Osteocyte (in vitro differentiated cells): ENCODE measurements at regions not wholly inside any gene's neighbourhood (a gene's known extent, or its start where the extent isn't known, plus 50 kb on each side); places are given as distances from the start of the nearest gene placed in this dataset.

Source experiments
- DNase-seq: peaks from one replicate; pipeline ENCODE4 v3.0.0; 2021; ENCODE audit warnings: mixed read lengths; ENCODE audit not compliant: unreplicated experiment; ENCODE audit errors: extremely low spot score
- H3K27ac Mint-ChIP-seq: one replicate; pipeline ENCODE4 v1.8.0; 2021; ENCODE audit warnings: mild to moderate bottlenecking, mixed read lengths; ENCODE audit not compliant: unreplicated experiment
- H3K27me3 Mint-ChIP-seq: one replicate; pipeline ENCODE4 v1.8.0; 2021; ENCODE audit warnings: mixed read lengths; ENCODE audit not compliant: unreplicated experiment
- H3K36me3 Mint-ChIP-seq: one replicate; pipeline ENCODE4 v1.8.0; 2021; ENCODE audit warnings: mixed read lengths; ENCODE audit not compliant: unreplicated experiment
- H3K4me1 Mint-ChIP-seq: one replicate; pipeline ENCODE4 v1.8.0; 2021; ENCODE audit warnings: mixed read lengths; ENCODE audit not compliant: unreplicated experiment
- H3K4me3 Mint-ChIP-seq: one replicate; pipeline ENCODE4 v1.8.0; 2021; ENCODE audit warnings: mild to moderate bottlenecking, moderate library complexity, mixed read lengths; ENCODE audit not compliant: unreplicated experiment
- H3K9me3 Mint-ChIP-seq: one replicate; pipeline ENCODE4 v1.8.0; 2021; ENCODE audit warnings: mixed read lengths; ENCODE audit not compliant: unreplicated experiment
- CTCF ChIP-seq: fragments of 200-600 bp; sonication (generic); IDR thresholded peaks from 2 replicates; pipeline ENCODE4 v1.5.0; 2021; ENCODE audit warnings: antibody characterized with exemption, mild to moderate bottlenecking, moderate library complexity

- no peak overlapping the region for H3K27ac Mint-ChIP-seq
- no peaks in the 10 kb centered on the region for H3K27me3 Mint-ChIP-seq
- DNase-seq: no peak
- no peaks in the 10 kb centered on the region for H3K9me3 Mint-ChIP-seq
- no peak for TF ChIP-seq CTCF
- no peak overlapping the region for H3K4me3 Mint-ChIP-seq
- no peaks in the 10 kb centered on the region for H3K36me3 Mint-ChIP-seq
- no peaks in the 10 kb centered on the region for H3K4me1 Mint-ChIP-seq
Measured at GRCh38 chr11:133746663-133747306, 98.5 kb downstream of the SPATA19 start.

- H3K36me3 Mint-ChIP-seq: no peaks in the 10 kb centered on the region
- no peak for DNase-seq
- H3K4me1 Mint-ChIP-seq: no peaks in the 10 kb centered on the region
- H3K27ac Mint-ChIP-seq: no peak overlapping the region
- H3K9me3 Mint-ChIP-seq: no peaks in the 10 kb centered on the region
- H3K27me3 Mint-ChIP-seq: no peaks in the 10 kb centered on the region
- no peak overlapping the region for H3K4me3 Mint-ChIP-seq
- TF ChIP-seq CTCF: no peak
Measured at GRCh38 chr11:133745791-133746190, 99.5 kb downstream of the SPATA19 start.

- no peaks in the 10 kb centered on the region for H3K4me1 Mint-ChIP-seq
- no peaks in the 10 kb centered on the region for H3K36me3 Mint-ChIP-seq
- peaks cover 11% of the 10 kb centered on the region for H3K9me3 Mint-ChIP-seq
- no peak for TF ChIP-seq CTCF
- DNase-seq: peak; percentile 5
- no peaks in the 10 kb centered on the region for H3K27me3 Mint-ChIP-seq
- H3K27ac Mint-ChIP-seq: no peak overlapping the region
- no peak overlapping the region for H3K4me3 Mint-ChIP-seq
Measured at GRCh38 chr11:133742353-133742752, 103.0 kb downstream of the SPATA19 start.

GRCh38 chr11:133740963-133741362 lies 104.3 kb downstream of the SPATA19 start:
- peaks cover 11% of the 10 kb centered on the region for H3K9me3 Mint-ChIP-seq
- no peak for TF ChIP-seq CTCF
- H3K27me3 Mint-ChIP-seq: no peaks in the 10 kb centered on the region
- H3K36me3 Mint-ChIP-seq: no peaks in the 10 kb centered on the region
- no peak overlapping the region for H3K4me3 Mint-ChIP-seq
- no peak overlapping the region for H3K27ac Mint-ChIP-seq
- no peaks in the 10 kb centered on the region for H3K4me1 Mint-ChIP-seq
- peak; percentile 34 for DNase-seq

- no peak for TF ChIP-seq CTCF
- H3K4me3 Mint-ChIP-seq: no peak overlapping the region
- no peak overlapping the region for H3K27ac Mint-ChIP-seq
- peaks cover 19% of the 10 kb centered on the region for H3K9me3 Mint-ChIP-seq
- DNase-seq: no peak
- H3K36me3 Mint-ChIP-seq: no peaks in the 10 kb centered on the region
- no peaks in the 10 kb centered on the region for H3K4me1 Mint-ChIP-seq
- no peaks in the 10 kb centered on the region for H3K27me3 Mint-ChIP-seq
Measured at GRCh38 chr11:133739481-133739880, 105.8 kb downstream of the SPATA19 start.
